ENCODE measurements at regions not wholly inside any gene's neighbourhood (a gene's known extent, or its start where the extent isn't known, plus 50 kb on each side); places are given as distances from the start of the nearest gene placed in this dataset.

DNA sequence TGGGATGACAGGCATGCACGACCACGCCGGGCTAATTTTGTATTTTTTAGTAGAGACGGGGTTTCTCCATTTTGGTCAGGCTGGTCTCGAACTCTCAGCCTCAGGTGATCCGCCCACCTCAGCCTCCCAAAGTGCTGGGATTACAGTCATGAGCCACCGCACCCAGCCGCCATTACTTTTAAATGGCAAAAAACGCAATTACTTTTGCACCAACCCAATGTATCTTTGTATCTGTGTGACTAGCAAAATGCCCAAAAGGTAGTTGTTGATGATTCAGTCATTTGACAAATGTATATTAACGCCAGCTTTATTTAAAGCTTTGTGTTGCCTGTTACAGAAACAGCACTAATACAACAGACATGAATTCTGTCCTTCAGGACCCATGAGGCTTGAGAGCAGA lies 216.9 kb upstream of the FMN2 start:
- no peak for DNase-seq (ENCODE audit: low read depth)

DNA sequence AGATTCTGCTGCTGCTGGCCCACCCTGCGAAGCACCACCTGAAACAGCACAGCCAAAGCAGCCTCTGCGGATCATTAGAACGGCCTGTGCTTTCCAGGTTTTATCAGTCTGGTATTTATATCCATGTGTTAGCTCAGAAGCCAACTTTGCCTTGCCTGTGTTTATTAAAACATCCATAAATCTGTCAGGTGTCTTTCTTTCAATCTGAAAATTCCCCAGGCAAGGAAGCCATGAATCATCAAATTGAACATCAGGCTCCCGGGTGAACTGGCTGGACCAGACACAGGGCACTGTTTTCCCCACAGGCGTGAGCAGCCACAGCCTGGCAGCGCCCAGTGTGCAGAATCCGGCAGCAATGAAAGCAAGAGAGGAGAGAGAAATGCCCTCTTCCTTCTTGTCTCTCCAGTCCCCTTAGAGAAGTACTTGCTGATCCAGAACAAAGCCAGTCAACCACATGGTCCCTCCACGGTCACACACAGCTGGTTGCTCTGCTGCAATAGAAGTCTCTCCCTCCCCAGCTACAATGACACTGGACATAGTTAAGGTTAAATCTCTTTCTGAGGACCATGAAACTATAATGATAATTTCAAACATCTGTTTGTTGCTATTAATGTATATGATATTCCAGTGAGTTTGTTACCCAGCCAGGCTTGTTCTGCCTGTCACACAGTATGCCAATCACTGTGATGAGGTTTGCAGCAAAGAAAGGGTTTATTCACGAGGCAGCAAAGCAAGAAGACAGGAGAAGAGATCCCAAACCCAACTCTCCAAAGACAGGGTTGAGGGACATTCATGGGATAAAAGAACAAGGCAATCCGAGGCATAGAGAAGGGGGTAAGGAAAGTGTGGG lies 212.1 kb upstream of the FMN2 start:
- DNase-seq (ENCODE audit: low read depth), result peak; percentile 55

DNA sequence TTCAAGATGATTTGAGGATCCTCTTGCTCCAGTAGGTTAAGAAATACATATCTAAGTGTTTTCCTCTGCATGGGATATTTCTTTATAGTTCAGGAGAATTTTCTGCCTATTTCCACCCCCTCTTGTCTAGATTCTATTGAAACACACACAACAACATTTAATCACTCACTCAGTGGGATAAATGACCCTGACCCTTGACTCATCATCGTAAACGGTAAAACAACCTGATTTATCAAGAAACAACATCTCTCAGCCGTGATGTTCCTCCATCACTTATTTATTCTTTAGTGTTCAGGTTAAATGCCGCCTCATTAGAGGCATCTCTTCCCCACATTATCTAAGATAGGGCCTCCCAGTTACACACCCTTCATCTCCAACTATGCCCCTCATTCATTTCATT lies 208.7 kb upstream of the FMN2 start:
- DNase-seq (ENCODE audit: low read depth), result no peak

DNA sequence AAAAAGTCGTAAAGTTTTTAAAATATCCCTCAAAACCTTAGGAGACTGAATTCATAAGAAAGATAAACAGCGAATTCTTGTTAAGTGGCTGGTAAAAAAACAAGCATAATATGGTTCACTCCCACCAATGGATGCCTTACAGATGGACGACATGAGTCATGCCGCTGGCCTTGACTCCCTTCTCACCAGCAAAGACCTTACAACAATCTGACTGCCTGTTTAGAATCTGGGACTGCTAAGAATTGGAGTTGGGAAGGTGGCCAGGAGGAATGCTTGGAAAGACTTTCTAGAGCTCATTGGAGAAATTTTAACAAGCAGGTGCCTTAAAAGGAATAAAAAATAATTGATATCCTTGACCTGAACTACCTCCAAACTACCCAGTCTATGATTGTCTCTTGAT lies 206.9 kb upstream of the FMN2 start:
- peak; percentile 42 for DNase-seq (ENCODE audit: low read depth)

DNA sequence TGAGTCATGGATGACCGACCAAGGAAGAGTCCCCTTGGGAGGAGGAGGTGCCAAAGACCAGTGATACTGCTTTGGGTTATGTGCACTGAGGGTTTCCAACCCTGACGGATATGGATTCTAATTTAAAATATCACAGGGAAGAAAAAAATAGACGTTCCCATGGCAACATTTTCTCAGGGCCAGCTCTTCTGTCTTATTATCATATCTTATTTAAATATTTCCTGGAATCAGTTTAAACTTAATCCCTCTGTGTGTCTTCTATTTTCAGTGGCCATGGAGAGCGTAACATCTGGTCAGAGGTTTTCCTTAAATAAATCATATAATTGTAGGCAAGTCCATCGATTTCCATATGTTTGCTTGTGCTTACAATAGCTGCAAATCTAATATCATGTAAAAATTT lies 205.4 kb upstream of the FMN2 start:
- no peak for DNase-seq (ENCODE audit: low read depth)

DNA sequence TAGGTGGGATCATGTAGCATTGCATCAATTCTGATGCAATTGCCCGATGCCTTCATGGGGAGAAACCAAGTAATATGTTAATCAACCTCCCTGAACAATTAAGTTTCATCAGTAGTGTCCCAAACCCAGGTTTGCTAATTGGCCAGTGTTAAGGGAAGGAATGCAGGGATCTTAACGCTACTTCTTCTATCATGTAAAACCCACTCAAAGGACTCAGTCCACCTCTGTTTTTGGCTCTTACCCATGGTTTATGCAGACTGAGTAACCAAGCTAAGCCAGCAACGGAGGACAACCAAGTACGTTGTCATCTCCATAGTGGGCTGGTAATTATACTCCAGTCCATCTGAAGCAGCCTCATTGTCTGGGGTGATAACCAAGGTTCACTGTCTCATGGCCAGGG lies 203.0 kb upstream of the FMN2 start:
- no peak for DNase-seq (ENCODE audit: low read depth)

DNA sequence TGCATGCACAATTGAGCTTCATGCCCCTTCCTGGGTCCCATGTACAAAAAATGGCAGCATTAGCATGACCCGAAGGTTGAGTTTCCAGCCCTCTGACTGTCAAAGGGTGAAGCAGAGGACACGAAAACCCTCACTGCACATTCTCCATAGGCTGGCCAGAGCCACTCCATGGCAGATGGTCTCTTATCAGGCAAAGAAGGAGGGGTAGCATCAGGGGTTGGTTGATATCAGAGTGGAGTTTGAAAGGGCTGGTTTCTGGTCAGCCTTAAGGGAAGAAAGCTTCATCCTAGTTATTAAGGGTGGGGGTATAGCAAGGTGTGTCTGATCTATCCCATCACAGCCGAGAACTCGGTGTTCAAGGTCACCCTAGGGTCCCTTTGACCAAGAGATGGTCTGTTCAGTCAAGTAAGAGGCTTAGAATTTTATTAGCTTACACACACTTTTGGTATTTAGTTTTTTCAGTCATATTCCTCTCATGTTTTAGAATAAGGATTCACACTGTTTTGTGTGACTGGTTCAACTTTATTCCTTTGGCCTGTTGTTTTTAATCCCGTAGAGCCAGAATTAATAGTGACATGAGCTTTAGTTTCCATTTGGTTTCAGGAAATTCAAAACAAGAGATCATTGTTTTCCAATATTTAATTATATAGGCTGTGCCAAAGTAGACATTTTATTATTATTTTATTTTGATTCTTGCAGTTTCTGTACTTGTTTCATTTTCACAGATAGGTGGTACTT lies 199.9 kb upstream of the FMN2 start:
- DNase-seq (ENCODE audit: low read depth), result no peak

DNA sequence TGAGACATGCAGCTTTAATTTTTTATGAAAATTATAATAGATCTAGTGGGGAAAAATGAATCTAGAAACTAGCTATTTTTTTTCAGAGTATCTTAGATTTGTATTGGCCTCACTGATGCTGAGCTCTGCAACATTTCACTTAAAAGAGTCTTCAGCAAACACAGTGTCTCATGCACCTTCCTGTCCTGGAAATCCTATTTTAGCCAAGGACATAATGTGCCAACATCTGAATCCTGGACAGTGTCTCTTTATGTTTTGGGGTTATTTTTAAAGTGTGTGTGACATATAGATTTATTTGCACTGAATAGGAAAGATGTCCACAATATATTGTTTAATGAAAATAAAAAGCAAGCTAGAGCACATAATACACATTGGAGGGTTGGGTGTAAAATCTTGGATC lies 199.1 kb upstream of the FMN2 start:
- no peak for DNase-seq (ENCODE audit: low read depth)

DNA sequence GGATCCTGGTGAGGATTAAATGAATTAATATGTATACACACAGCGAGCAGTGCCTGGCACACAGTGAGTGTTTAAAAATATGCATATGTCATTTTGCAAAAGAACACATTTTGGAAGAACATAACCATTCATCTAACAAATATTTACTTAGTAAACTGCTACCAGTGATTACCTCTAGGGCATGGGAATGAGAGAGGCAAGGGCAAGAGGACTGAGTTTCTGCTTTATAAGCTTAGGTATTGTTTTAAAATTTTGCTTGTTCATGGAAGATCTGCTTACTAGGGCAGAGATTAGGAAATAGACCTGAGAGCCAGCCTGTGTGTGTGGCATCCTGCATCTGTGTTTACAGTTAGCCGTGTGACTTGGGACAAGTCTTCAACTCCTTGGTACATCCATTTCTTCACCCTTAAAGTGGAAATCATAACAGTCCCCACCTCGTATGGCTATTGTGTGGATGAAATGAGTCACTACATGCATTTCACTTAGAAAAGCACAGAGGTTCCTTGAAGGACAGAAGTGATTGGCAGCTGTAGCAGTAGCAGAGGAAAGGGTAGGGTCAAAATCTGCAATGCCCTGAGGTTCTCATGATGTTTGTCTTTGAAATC lies 198.5 kb upstream of the FMN2 start:
- no peak for DNase-seq (ENCODE audit: low read depth)

DNA sequence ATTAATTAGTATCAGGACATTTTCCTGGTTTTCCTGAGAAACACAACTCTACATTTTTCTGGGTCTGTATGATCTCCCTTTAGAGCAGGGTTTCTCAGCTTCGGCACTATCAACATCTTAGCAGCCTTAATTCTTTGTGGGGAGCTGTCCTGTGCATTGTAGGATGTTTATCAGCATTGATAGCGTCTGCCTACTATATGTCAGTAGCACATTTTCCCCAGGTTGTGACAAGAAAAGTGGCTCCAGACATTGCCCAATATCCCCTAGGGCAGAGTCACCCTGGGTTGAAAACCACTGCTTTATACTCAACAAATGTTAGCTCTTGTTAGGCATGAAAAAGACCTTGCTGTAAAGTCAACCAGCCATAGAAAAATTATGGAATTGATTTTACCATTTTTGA lies 195.1 kb upstream of the FMN2 start:
- no peak for DNase-seq (ENCODE audit: low read depth)

DNA sequence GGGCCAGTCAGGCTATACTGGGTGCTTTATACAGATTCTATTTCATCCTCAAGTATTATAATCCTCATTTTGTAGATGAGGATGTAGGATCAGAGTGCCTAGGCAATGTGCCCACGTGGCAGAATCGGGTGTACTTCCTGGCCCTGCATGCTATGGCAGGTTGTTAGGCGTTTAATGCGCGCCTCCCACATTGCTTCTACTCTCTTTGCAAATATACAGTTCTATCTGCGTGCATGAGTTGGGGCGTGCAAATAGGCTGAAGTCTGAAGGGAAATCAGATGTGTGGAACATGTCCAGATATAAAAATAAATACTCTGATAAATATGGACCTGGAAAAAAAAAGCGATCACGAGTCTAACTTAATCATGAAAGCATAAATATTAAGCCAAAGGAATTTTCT lies 194.7 kb upstream of the FMN2 start:
- DNase-seq (ENCODE audit: low read depth), result no peak

DNA sequence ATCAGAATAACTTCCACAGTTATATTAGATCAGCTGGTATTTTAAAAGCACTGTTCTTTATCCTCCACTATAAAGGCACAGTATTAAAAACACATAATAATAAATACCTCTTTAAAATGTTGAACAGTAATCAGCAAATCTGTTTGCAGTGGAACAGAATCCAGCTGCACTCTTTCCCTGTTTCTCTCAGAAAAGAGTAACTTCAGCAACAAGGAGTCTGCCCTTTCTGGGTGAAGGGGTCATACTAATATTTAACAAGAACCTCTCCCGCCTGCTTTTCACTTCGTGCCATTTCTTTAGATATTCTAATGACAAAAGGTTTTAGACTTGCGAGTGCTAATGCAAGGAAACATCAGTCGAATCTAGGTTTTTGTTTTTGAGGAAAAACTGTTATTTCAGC lies 194.2 kb upstream of the FMN2 start:
- no peak for DNase-seq (ENCODE audit: low read depth)

DNA sequence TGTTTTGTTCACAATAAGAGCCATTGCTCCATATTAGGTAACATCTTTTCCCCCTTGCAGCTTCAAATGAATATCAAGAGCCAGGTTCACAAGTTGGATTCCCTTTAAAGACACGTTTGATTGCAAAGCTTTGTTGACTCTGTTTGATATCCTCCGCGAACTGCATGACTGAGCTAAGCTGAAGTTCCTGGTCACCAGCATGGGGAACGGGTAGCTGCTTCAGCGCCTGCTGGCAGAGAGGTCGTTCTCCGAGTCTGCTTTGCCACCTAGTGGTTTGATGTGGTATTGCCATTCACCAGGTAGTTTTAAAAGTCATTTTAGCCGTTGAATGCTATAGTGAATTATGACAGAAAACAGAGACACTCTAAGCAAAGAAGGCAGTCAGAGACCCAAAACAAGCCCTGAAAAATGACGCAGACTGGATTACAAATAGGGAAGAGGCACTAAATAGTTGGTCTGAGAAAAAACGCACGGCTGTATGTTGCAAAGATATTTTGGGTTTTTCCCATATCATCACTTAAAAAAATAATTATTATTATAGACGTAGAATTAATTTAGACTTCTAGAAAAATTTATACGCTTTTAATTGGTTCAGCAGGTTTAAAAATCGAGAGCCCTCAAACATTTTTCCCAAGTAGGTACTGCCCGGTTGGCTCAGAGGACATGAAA lies 193.5 kb upstream of the FMN2 start:
- DNase-seq (ENCODE audit: low read depth), result peak; percentile 66

DNA sequence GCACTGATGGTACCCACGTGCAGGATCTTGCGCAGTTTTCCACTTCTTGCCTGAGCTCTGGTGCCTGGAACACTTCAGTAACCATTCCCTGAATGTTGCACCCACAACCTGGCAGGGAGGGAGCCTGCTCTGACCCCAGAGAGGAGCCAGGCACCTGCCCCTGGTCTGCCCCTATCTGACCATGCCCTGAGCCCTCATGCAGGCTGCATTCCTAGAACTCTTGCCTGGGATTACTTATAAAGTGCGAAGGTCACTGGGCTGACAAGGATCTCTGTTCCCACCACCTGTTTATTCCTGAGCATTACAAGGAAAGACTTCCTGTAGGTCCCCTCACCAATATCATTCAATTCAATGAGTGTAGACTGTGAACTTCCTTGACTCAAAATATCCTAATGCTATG lies 191.9 kb upstream of the FMN2 start:
- no peak for DNase-seq (ENCODE audit: low read depth)

DNA sequence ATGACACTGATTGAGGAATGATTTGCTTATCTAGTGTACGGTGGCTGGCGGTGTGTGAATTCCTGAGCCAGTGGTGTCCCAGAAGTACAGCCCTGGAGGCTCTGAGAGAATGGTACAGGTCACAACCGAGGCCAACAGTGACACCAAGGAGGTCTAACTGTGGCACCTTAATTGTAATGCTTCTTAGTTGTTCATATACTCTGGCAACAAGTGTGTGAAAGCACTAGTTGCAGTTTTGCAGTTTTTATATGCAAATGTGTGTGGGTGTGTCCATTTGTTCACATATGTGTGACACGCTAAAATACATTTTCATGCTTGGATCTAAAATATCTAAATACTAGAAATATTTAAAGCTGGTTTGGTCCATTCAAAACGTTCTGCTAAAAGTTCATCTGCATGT lies 185.3 kb upstream of the FMN2 start:
- DNase-seq (ENCODE audit: low read depth), result no peak

DNA sequence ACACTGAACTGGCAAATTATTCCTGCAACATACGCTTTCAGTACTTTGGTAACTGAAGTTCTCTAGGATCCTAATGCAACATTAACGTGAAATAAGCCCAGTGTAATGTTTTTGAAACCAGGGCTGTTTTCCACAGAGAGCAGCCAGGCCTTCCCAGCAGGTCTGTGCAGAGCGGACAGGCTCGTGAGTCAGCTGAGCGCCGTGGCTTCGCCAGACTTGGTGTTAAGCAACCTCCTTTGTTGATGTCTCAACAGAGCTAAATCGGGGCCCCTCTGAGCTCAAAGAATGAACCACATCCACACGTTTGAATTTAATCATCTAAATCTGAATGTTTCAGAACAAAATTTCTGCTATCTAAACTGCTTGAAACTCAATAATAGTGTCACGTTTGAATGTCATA lies 181.8 kb upstream of the FMN2 start:
- peak; percentile 51 for DNase-seq (ENCODE audit: low read depth)

DNA sequence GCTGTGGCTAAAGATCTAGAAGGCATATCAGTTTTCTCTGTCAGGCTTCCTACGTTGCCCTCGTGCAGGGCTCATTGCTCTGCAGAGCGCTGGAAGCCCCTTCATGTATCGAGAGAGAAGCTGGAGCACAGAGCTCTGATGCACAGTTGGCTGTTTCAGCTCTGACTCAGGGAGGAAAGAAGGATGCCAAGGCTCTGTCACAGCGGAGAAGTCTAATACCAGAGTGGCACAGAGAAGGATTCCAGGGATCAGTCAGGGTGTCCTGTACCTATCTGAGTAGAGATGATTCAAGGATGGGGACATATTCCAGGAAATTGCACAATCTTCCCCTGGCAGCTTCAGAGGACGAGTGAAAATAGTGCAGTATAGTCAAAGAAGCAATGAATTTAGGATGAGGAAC lies 179.2 kb upstream of the FMN2 start:
- peak; percentile 33 for DNase-seq (ENCODE audit: low read depth)

DNA sequence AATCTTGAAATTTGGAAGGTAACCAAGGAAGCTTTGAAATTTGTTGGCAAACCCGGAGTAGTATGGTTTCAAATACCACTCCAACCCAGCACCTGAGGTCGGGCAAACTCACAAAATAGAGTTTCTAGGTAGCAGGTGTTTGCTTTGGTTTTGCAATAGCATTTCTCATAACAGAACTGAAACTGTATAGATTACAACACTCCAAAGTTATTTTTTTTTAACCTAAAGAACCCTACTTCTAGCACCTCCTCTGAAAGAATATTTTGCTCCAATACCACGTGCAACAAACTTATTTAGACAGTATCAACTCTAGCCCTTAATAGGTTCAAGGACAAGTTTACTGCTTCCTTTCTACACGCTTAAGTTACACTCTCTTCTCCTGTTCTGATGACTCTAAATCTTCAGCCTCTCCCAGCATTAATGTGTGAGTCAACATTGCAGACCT lies 178.5 kb upstream of the FMN2 start:
- DNase-seq (ENCODE audit: low read depth), result no peak

DNA sequence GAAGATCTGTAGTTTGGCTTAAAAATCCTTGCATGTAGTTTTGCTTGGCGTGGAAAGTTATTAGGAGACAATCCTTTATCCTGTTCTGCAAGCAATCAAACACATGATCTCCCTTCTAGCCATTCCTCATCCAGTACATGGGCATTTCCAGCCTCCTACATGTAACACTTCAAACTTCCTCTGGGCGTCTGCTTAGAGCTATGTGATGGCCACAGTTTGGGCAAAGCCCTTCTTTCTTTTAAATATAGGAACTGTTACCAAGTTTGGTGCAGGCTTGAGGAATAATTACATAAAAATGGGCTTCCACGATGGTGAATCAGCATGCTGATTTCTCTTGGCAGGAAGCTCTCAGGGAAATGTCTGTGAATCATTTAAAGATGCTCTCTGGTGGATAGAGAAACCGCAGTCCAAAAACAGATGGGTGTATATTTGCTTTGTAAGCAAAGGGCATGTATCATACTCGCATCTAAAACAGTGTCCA lies 176.9 kb upstream of the FMN2 start:
- peak; percentile 75 for DNase-seq (ENCODE audit: low read depth)

DNA sequence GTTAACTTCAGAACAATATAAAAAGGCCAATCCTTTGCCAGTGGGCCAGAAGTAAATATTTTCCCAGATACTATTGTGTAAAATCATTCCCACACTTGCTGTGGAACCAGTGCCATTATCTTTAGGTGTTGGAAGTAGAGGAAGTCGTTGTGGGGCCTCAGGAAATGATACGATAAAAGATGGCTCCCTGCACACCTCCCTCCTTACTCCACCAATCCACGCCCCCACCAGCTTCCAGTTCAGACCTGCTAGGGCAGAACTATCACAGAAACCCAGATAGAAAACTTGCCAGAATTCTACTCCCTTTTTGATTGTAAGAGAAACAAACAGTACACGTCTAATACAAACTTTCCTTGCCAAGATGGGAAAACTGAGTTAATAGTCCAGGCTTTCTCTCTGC lies 173.0 kb upstream of the FMN2 start:
- no peak for DNase-seq (ENCODE audit: low read depth)

DNA sequence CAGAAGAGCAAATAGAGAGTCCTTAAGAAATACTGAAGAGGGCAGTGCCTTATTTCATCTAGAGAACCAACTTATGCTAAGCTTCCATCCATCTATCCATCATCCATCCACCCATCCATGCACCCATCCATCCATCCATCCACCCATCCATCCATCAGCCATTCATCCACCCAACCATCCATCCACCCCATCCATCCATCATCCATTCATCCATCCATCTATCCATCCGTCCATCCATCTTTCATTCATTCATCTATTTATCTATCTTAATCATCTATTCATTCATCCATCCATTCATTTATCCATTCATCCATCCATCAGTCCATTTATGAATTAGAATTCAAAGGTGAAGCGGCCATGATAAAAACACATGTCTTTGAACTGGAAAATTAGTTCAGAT lies 171.5 kb upstream of the FMN2 start:
- no peak for DNase-seq (ENCODE audit: low read depth)
